Inferior parietal cortex (tissue), 1 donor: ENCODE measurements at regions not wholly inside any gene's neighbourhood (a gene's known extent, or its start where the extent isn't known, plus 50 kb on each side); places are given as distances from the start of the nearest gene placed in this dataset.
"Not testable (repeated sequence)": the region's sequence is repeated elsewhere in the genome, so short reads cannot be mapped to it uniquely, and the experiment has no call there.

Source experiments
- DNase-seq: peaks from one replicate; pipeline ENCODE4 v3.0.0-alpha.2; 2016; ENCODE audit errors: extremely low spot score

DNA sequence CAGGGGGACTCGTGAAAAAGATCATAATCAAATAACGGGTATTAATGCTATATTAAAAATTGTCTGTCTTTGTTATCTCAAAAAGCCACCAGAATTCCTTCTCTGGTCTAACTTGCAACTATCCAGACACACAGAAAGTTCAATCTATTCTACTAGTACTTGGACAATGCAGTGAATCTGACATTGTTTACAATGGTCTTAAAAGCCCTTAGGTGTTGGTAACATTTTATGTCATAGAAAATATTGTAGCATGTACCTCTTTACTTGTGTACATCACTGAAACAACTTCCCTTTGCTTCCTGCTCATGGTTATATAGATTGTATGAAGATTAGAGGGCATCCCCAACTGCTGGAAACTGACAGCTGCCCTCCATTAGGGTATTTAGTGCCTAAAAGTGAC is 71.1 kb upstream of the PPP3CA start:
- no peak for DNase-seq

GRCh38 chr4:101418055-101418454 is 70.7 kb upstream of the PPP3CA start:
- DNase-seq, result no peak

DNA sequence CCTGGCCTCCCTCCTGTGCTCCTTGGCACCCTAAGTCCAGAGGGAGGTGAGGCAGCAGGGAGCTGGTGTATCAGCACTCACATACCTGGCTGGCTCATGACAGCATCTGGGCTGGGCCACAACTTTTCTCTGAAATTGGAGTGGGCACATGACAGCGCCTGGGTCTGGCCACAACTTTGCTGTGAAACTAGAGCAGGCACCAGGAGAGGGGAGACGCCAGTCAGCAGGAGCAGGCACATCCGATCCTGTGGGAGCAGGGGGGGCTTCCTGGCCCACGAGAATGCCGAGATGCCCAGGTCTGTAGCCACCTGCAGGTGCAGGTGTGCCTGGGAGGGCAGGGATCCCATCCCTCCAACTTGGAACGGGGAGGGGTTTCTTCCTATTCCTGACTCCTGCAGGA is 69.7 kb upstream of the PPP3CA start:
- DNase-seq, result no peak

- DNase-seq, result no peak
Measured at GRCh38 chr4:101415962-101416361, 68.6 kb upstream of the PPP3CA start.

DNA sequence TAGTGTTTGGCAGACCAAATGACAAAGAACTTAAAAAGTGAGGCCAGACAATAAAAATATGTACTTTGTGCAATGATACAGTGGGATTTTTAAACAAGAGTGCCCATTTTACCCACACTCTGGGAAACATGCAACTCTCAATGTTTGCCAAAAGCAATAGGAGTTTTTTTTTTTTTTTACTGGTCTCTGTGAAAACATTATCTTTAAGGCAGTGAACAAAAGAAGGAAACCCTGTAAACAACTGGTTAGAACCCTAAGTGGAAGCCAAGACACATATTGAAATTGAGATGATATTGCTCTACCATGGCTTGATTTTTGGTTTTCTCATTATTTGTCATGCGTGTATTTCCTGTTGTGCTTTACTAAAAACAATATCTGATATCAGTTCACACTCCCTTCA is 67.2 kb upstream of the PPP3CA start:
- no peak for DNase-seq

GRCh38 chr4:101411926-101412325 is 64.6 kb upstream of the PPP3CA start:
- DNase-seq, result no peak

DNA sequence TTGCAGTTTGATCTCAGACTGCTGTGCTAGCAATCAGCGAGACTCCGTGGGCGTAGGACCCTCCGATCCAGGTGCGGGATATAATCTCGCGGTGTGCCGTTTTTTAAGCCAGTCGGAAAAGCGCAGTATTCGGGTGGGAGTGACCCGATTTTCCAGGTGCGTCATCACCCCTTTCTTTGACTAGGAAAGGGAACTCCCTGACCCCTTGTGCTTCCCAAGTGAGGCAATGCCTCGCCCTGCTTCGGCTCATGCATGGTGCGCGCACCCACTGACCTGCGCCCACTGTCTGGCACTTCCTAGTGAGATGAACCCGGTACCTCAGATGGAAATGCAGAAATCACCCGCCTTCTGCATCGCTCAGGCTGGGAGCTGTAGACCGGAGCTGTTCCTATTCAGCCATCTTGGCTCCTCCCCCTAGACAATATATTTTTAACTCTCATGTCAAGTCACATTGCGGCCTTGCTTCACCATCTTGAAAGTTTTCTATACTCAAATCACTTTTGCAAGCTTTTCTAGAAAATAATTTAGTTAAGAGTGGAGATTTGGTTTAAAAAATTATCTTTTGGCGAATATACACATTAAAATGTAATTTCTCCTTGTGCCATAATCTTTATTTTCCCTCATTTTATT is 64.1 kb upstream of the PPP3CA start:
- not testable (repeated sequence) for DNase-seq

GRCh38 chr4:101400096-101400495 is 52.8 kb upstream of the PPP3CA start:
- no peak for DNase-seq

- DNase-seq, result no peak
Measured at GRCh38 chr4:101398807-101399206, 51.5 kb upstream of the PPP3CA start.
